H1 (cell line): ENCODE measurements at regions not wholly inside any gene's neighbourhood (a gene's known extent, or its start where the extent isn't known, plus 50 kb on each side); places are given as distances from the start of the nearest gene placed in this dataset.

Experiments
- CTCF ChIA-PET: fragments of 300-600 bp; sonication (Branson Sonifier 250); formaldehyde crosslinking; loops from one replicate; lab custom pipeline; 2021; ENCODE audit not compliant: partially characterized antibody; lab: Charles Lee
- POLR2A ChIA-PET: fragments of 300-600 bp; sonication (Branson Sonifier 250); formaldehyde crosslinking; loops from one replicate; lab custom pipeline; 2021; ENCODE audit warnings: inconsistent platforms; ENCODE audit not compliant: partially characterized antibody; lab: Charles Lee
- DNase-seq, 2 experiments: peaks; one replicate each; pipeline versions ENCODE4 v3.0.0 to v3.0.0-alpha.2; 2010 to 2022; ENCODE audit warnings: low spot score in 2 of 2, low read depth in 1 of 2, mixed read lengths in 1 of 2
- FAIRE-seq: peaks from 2 replicates; lab custom pipeline; 2011; peaks lifted over from hg19 to GRCh38; lab: Jason Lieb, UNC
- H2AFZ ChIP-seq: 2 replicates; pipeline ENCODE4 v1.8.1; 2012; ENCODE audit warnings: low read length, inconsistent platforms
- H2AK5ac ChIP-seq: 2 replicates; pipeline ENCODE4 v1.6.1; 2013; ENCODE audit warnings: low read depth, low read length
- H2BK120ac ChIP-seq: replicated peaks from 2 replicates; pipeline ENCODE3; 2013; ENCODE audit warnings: low read depth, low read length, inconsistent platforms
- H2BK12ac ChIP-seq: 2 replicates; pipeline ENCODE4 v1.6.1; 2013; ENCODE audit warnings: low read depth, low read length
- H2BK15ac ChIP-seq: 2 replicates; pipeline ENCODE4 v1.6.1; 2013; ENCODE audit warnings: low read length
- H2BK20ac ChIP-seq: 2 replicates; pipeline ENCODE4 v1.6.1; 2013; ENCODE audit warnings: low read length
- H2BK5ac ChIP-seq: 2 replicates; pipeline ENCODE4 v1.6.1; 2013; ENCODE audit warnings: low read depth, low read length
- H3K14ac ChIP-seq: 2 replicates; pipeline ENCODE4 v1.6.1; 2013; ENCODE audit warnings: inconsistent platforms; ENCODE audit not compliant: insufficient read length
- H3K18ac ChIP-seq: 2 replicates; pipeline ENCODE4 v1.6.1; 2013; ENCODE audit warnings: low read length; ENCODE audit errors: extremely low read depth
- H3K23ac ChIP-seq: 2 replicates; pipeline ENCODE4 v1.6.1; 2013; ENCODE audit warnings: inconsistent platforms; ENCODE audit not compliant: insufficient read length
- H3K23me2 ChIP-seq: 2 replicates; pipeline ENCODE4 v1.6.1; 2013; ENCODE audit warnings: low read depth, low read length
- H3K27ac ChIP-seq: 2 replicates; pipeline ENCODE4 v1.6.1; 2011; ENCODE audit warnings: low read depth, low read length, inconsistent platforms
- H3K27me3 ChIP-seq, 4 experiments: replicated peaks in 1 of 4; 1 replicate in 1 of 4; 2 replicates in 3 of 4; pipeline versions ENCODE4 v1.6.1 to v1.8.1; 2011 to 2013; ENCODE audit warnings: low read length in 3 of 4, mild to moderate bottlenecking in 3 of 4, inconsistent platforms in 2 of 4, mixed read lengths in 2 of 4, moderate library complexity in 1 of 4; ENCODE audit not compliant: control insufficient read depth in 3 of 4, insufficient read depth in 3 of 4; ENCODE audit errors: extremely low read depth in 1 of 4
- H3K36me3 ChIP-seq, 4 experiments: 2 replicates each; pipeline versions ENCODE4 v1.6.1 to v1.8.1; 2011 to 2013; ENCODE audit warnings: mild to moderate bottlenecking in 4 of 4, low read length in 3 of 4, moderate library complexity in 2 of 4, control low read depth in 1 of 4, inconsistent platforms in 1 of 4; ENCODE audit not compliant: insufficient read depth in 4 of 4, control insufficient read depth in 2 of 4
- H3K4ac ChIP-seq: replicated peaks from 2 replicates; pipeline ENCODE3; 2013; ENCODE audit warnings: low read length, low read depth, mixed read lengths, inconsistent platforms; ENCODE audit not compliant: insufficient read length
- H3K4me1 ChIP-seq, 4 experiments: replicated peaks in 1 of 4; 1 replicate in 1 of 4; 2 replicates in 3 of 4; pipeline versions ENCODE4 v1.6.1 to v1.8.1; 2011 to 2013; ENCODE audit warnings: low read length in 3 of 4, inconsistent platforms in 2 of 4, mixed read lengths in 1 of 4; ENCODE audit not compliant: insufficient read depth in 4 of 4, control insufficient read depth in 3 of 4
- H3K4me2 ChIP-seq, 2 experiments: 2 replicates each; pipeline versions ENCODE4 v1.6.1 to v1.8.1; 2011 to 2013; ENCODE audit warnings: low read depth in 2 of 2, low read length in 2 of 2, control low read depth in 1 of 2, inconsistent platforms in 1 of 2, mild to moderate bottlenecking in 1 of 2; ENCODE audit not compliant: insufficient read depth in 1 of 2
- H3K4me3 ChIP-seq, 4 experiments: fragments of 200-600, 300-600 bp in 1 of 4; sonication (generic), shearing (Covaris generic), sonication (Bioruptor Twin) in 1 of 4; 2 replicates each; pipeline versions ENCODE4 v1.5.1 to v1.8.1; 2011 to 2016; ENCODE audit warnings: low read length in 4 of 4, low read depth in 3 of 4, control low read depth in 2 of 4, inconsistent platforms in 2 of 4, mild to moderate bottlenecking in 2 of 4, mixed read lengths in 1 of 4, moderate library complexity in 1 of 4; ENCODE audit not compliant: insufficient read depth in 2 of 4; ENCODE audit errors: extremely low read depth in 1 of 4
- H3K56ac ChIP-seq: replicated peaks from 2 replicates; pipeline ENCODE3; 2013; ENCODE audit warnings: low read depth, mild to moderate bottlenecking, mixed read lengths, low read length, inconsistent platforms; ENCODE audit not compliant: insufficient read length
- H3K79me1 ChIP-seq: 2 replicates; pipeline ENCODE4 v1.6.1; 2013; ENCODE audit warnings: low read depth, low read length, control low read depth
- H3K79me2 ChIP-seq, 2 experiments: 2 replicates each; pipeline versions ENCODE4 v1.6.1 to v1.8.1; 2012 to 2013; ENCODE audit warnings: low read length in 2 of 2, mild to moderate bottlenecking in 2 of 2, inconsistent platforms in 1 of 2; ENCODE audit not compliant: insufficient read depth in 2 of 2, control insufficient read depth in 1 of 2
- H3K9ac ChIP-seq, 4 experiments: replicated peaks in 1 of 4; 1 replicate in 1 of 4; 2 replicates in 3 of 4; pipeline versions ENCODE4 v1.6.1 to v1.8.1; 2011 to 2013; ENCODE audit warnings: low read depth in 3 of 4, low read length in 3 of 4, control low read depth in 2 of 4, mild to moderate bottlenecking in 2 of 4, moderate library complexity in 2 of 4, inconsistent platforms in 1 of 4; ENCODE audit errors: extremely low read depth in 1 of 4
- H3K9me3 ChIP-seq, 2 experiments: 2 replicates each; pipeline versions ENCODE4 v1.6.1 to v1.8.1; 2012 to 2013; ENCODE audit warnings: mild to moderate bottlenecking in 2 of 2, moderate library complexity in 2 of 2, control low read depth in 1 of 2, inconsistent platforms in 1 of 2, low read depth in 1 of 2, low read length in 1 of 2, mixed read lengths in 1 of 2; ENCODE audit not compliant: insufficient read depth in 2 of 2
- H4K20me1 ChIP-seq, 2 experiments: replicated peaks in 1 of 2; 2 replicates each; pipeline versions ENCODE3 to v1.8.1; 2011 to 2013; ENCODE audit warnings: inconsistent platforms in 2 of 2, low read length in 2 of 2, mild to moderate bottlenecking in 1 of 2; ENCODE audit not compliant: insufficient read depth in 2 of 2, control insufficient read depth in 1 of 2
- H4K5ac ChIP-seq: 2 replicates; pipeline ENCODE4 v1.6.1; 2013; ENCODE audit warnings: low read length, low read depth, mixed read lengths, inconsistent platforms; ENCODE audit not compliant: insufficient read length
- H4K8ac ChIP-seq: 2 replicates; pipeline ENCODE4 v1.8.0; 2013; ENCODE audit warnings: mild to moderate bottlenecking, moderate library complexity, low read length, inconsistent platforms; ENCODE audit not compliant: insufficient read depth; ENCODE audit errors: extremely low read depth
- H4K91ac ChIP-seq: replicated peaks from 2 replicates; pipeline ENCODE3; 2013; ENCODE audit warnings: low read length, mixed read lengths, inconsistent platforms; ENCODE audit not compliant: insufficient read length
- RAD21 ChIP-seq, 2 experiments: IDR thresholded peaks in 1 of 2; conservative IDR thresholded peaks in 1 of 2; 2 replicates each; pipeline ENCODE4 v1.6.1; 2011; ENCODE audit warnings: low read depth in 2 of 2, low read length in 2 of 2, improper control_type of control experiment in 1 of 2, inconsistent platforms in 1 of 2, mild to moderate bottlenecking in 1 of 2, moderate library complexity in 1 of 2
- RNF2 ChIP-seq: fragments of 200-900, 300-1000 bp; sonication (generic); IDR thresholded peaks from 2 replicates; pipeline ENCODE4 v1.7.1; 2016; ENCODE audit warnings: borderline replicate concordance, low read depth, mild to moderate bottlenecking, antibody characterized with exemption, low read length; ENCODE audit not compliant: poor library complexity, severe bottlenecking; ENCODE audit errors: missing control alignments
- SP4 ChIP-seq: IDR thresholded peaks from 2 replicates; pipeline ENCODE4 v1.6.1; 2012; ENCODE audit warnings: low read length, inconsistent platforms
- WGBS, 2 experiments: shearing (Covaris generic) in 1 of 2; methylation state at CpG; one replicate each; pipeline versions ENCODE4 v1.1.6 to v1.1.7; 2013 to 2015; ENCODE audit warnings: low lambda C conversion rate in 2 of 2, mixed read lengths in 2 of 2, inconsistent platforms in 1 of 2, low coverage in 1 of 2, missing lambda C conversion rate in 1 of 2; ENCODE audit not compliant: insufficient replicate concordance in 2 of 2, insufficient coverage in 1 of 2, insufficient read length in 1 of 2; ENCODE audit errors: extremely low coverage in 1 of 2, missing lambda C conversion rate in 1 of 2; 5-methylcytosine and 5-hydroxymethylcytosine counted together

DNA sequence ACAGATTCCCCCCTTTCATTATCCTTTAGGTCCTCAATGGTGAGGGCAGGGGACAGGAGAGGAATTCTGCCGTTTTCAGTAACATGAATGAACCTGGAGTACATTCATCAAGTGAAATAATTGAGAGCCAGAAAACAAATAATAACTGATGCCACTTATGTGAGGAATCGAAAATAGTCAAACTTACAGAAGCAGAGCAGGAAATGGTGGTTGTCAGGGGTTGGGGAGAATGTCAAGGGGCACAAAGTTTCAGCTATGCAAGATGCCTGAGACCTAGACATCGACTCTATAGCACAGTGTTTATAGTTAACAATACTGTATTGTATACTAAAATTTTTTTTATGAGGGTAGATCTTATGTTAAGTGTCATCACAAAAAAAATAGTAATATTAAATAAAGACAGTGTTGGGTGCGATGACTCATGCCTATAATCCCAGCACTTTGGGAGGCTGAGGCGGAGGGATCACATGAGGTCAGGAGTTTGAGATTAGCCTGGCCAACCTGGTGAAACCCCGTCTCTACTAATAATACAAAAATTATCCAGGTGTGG lies 1219.8 kb downstream of the GATA3 start:
- no peak overlapping the region for H2BK20ac ChIP-seq
- H3K36me3 ChIP-seq, result no peaks in the 10 kb centered on the region
- no peak overlapping the region for H2AFZ ChIP-seq
- CTCF ChIA-PET, result interaction anchor here (1.1 kb wide), 1 partner anchor 10 kb away, joined by 3 read pairs; no protein-coding TSS in a partner anchor
- FAIRE-seq (no peak), DNase-seq (no peak)
- no peaks in the 10 kb centered on the region; the same call in 1 of the 2 replicates for H3K23me2 ChIP-seq
- no peak overlapping the region for H2BK12ac ChIP-seq
- H4K91ac ChIP-seq, result no peak overlapping the region
- H3K9me3 ChIP-seq, result peaks cover 0 to 10% of the 10 kb centered on the region in 2 experiments; a peak in 1 of 4 replicates
- no peaks in the 10 kb centered on the region for H3K27me3 ChIP-seq
- H2AK5ac ChIP-seq, result no peak overlapping the region
- H3K4me2 ChIP-seq, result no peak overlapping the region
- H3K18ac ChIP-seq, result no peak overlapping the region
- H2BK5ac ChIP-seq, result no peak overlapping the region
- H2BK15ac ChIP-seq, result no peak overlapping the region
- no peak for TF ChIP-seq SP4
- no peak for TF ChIP-seq RAD21 (IDR thresholded peaks at IDR 0.05 in 1 of 2, conservative IDR thresholded peaks at IDR 0.05 in 1 of 2; ENCODE audit: low read depth in 2 of 2, low read length in 2 of 2)
- no peak for TF ChIP-seq RNF2
- no peak overlapping the region for H3K56ac ChIP-seq
- H3K4ac ChIP-seq, result no peak overlapping the region
- no peaks in the 10 kb centered on the region for H3K4me1 ChIP-seq
- no peak overlapping the region for H2BK120ac ChIP-seq
- H4K8ac ChIP-seq, result no peak overlapping the region
- H4K20me1 ChIP-seq, result no peaks in the 10 kb centered on the region
- no peak overlapping the region for H3K9ac ChIP-seq
- no peak overlapping the region for H4K5ac ChIP-seq
- H3K79me1 ChIP-seq, result no peaks in the 10 kb centered on the region
- H3K79me2 ChIP-seq, result no peaks in the 10 kb centered on the region
- 93% methylated on average over 6 of the region's 6 CpGs; no CpG with 5 or more reads in 1 of the 2 experiments for WGBS, 2 experiments
- POLR2A ChIA-PET, result no interaction called here
- no peak overlapping the region for H3K14ac ChIP-seq
- H3K27ac ChIP-seq, result no peak overlapping the region
- H3K23ac ChIP-seq, result no peak overlapping the region
- H3K4me3 ChIP-seq, result no peak overlapping the region
